Islet precursor cell (in vitro differentiated cells): ENCODE measurements at regions not wholly inside any gene's neighbourhood (a gene's known extent, or its start where the extent isn't known, plus 50 kb on each side); places are given as distances from the start of the nearest gene placed in this dataset.

Source experiments
- DNase-seq: peaks from one replicate; pipeline ENCODE4 v3.0.0-alpha.2; 2018

DNA sequence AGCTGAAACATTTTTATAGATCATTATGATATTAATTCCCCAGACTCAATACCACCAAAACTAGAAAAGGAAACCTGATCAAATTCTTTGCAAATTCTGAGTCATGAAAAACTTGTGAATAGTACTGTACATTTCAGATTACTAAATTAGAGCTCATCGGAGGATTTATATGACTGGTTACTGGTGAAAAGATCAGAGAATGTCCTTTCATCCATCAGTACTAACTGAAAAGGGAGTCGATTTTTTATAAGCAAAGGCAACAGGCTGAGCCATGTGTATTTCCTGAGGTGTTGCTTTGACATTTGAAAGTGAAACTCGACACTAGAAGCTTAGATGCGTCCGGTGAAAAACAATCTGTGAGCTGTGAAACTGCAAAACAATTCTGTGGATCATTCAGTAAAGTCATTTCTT lies 155.7 kb downstream of the TNFSF18 start:
- no peak for DNase-seq

DNA sequence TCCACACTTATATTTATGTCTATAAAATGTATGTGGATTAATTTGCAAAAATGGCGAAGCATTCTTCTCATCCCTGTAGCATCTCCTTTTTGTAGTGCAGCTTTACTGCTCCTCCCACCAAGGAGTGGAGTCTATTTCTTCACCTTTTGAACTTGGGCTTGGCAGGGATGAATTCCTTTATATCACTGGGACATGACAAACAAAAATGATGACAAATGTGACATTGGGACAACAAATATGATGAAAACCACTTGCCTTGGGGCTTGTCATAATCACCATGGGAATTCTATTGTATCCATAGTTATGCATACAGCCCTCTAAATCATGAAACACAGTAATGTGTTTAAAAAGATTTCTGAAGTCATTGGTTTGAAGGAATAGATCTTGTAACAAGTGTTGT lies 155.0 kb downstream of the TNFSF18 start:
- DNase-seq, result no peak

DNA sequence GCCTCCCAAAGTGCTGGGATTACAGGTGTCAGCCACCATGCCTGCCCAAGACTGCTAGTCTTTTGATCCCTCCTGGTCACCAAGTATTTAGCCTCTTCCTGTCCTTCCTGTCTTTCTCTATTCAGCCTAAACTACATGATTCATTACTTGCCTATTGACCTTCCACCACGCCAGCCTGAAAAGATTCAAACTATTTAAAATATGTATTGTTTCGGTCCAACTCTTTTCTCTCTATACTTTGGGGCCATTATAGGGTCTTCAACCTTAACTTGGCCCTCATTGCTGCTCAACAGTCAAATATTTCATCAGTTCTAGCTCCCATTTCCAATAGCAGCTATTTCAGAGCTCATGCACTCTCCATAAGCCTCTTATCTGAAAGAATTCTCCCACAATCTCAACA lies 153.0 kb downstream of the TNFSF18 start:
- DNase-seq, result no peak

DNA sequence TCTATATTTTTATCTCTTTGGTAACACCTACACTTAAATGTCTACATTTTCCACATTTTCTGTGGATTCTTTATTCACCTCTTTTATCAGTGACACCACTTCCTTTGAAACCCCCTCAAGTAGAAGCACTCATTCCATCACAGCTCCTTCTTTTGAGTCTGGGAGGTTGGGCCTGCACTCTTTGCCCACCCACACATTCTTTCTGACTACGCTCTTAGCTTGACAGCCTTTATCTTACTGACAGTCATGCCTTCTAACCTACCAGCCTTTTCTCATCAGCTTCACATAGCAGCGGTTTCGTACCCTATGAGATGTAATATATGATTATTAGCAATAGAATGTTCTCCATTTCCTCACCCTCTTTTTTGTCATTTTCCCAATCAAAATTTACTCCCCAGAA lies 151.9 kb downstream of the TNFSF18 start:
- DNase-seq, result no peak

- DNase-seq, result no peak
Measured at GRCh38 chr1:172900376-172900997, 150.3 kb downstream of the TNFSF18 start.

GRCh38 chr1:172902200-172902599 lies 148.5 kb downstream of the TNFSF18 start:
- DNase-seq, result no peak

- no peak for DNase-seq
Measured at GRCh38 chr1:172902861-172903381, 147.8 kb downstream of the TNFSF18 start.

DNA sequence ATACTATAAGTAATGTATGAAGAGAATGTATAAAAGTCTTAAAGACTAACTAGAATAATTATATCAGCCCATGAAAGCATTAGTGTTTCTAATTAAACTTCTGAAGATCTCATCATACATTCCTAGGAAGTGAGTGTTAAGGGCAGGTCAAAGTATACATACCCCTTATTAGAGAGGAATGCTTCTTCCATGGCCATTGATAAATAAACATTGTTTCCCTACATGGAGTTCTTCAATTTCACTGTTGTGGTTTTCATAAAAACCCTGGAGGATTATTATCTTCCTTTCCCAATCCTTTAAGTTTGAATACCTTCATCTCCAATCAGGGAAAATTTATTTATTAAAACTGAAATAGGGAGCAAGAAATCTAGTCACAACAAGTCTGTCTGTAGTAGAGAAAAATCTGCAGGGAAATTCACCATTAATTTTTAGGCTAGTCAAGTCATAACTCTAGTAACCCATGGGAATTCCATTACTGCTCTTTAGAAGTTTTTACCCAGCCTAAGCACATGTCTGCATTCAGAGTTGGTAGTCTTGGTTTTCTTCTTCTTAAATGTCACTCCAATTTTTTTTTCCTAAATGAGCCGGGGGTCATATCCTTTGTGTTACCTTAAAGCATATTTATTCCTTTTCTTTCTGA lies 147.0 kb downstream of the TNFSF18 start:
- no peak for DNase-seq

- DNase-seq, result no peak
Measured at GRCh38 chr1:172905452-172905851, 145.3 kb downstream of the TNFSF18 start.

DNA sequence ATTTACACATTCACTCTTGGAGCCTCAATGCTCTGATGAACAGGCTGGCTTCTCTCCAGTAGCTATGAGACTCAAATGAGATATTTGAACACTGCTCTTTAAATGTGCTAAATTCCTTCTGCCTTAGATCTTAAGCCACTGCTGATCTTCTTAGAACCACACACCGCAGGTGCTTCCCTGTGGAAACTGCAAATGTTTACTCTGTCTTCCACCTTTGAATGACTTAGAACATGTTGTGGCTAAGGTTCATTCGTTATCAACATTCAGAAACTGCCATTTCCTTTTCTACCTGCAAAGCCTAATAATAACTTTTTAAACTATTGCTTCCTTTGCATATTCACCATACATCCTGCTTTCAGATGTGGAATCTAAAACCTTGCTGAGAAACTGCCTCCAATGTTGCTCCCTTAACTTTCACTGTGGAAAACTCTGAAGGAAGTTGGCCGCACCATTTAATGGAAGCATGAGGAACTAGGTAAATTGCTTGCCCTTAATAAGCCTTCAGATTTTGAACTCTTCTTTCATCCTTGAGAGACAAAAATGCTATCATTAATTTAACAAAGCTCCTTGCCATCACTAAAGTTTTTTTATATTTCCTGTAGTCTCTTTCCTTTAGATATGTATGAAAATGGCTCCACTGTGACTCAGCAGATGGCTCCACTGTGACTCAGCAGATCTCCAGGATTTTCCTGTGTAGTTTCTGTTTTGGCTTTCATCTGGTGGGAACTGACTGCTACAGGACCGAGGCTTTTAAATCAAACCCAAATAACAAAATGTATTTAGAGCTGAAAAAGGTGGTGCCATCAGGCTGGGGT lies 143.8 kb downstream of the TNFSF18 start:
- no peak for DNase-seq

DNA sequence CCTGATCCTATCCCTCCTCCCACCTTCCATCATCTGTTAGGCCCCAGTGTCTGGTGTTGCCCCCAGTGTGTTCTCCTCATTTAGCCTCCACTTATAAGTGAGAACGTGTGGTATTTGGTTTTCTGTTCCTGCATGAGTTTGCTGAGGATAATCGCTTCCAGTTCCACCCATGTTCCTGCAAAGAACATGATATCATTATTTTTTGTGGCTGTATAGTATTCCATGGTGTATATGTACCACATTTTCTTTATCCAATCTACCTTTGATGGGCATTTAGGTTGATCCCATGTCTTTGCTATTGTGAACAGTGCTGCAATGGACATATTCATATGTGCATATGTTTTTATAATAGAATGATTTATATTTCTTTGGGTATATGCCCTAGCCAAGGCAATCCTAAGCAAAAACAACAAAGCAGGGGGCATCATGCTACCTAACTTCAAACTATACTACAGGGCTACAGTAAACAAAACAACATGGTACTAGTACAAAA lies 142.9 kb downstream of the TNFSF18 start:
- no peak for DNase-seq

GRCh38 chr1:172909606-172910326 lies 141.0 kb downstream of the TNFSF18 start:
- DNase-seq, result peak; percentile 56

GRCh38 chr1:172912765-172913260 lies 137.9 kb downstream of the TNFSF18 start:
- no peak for DNase-seq

DNA sequence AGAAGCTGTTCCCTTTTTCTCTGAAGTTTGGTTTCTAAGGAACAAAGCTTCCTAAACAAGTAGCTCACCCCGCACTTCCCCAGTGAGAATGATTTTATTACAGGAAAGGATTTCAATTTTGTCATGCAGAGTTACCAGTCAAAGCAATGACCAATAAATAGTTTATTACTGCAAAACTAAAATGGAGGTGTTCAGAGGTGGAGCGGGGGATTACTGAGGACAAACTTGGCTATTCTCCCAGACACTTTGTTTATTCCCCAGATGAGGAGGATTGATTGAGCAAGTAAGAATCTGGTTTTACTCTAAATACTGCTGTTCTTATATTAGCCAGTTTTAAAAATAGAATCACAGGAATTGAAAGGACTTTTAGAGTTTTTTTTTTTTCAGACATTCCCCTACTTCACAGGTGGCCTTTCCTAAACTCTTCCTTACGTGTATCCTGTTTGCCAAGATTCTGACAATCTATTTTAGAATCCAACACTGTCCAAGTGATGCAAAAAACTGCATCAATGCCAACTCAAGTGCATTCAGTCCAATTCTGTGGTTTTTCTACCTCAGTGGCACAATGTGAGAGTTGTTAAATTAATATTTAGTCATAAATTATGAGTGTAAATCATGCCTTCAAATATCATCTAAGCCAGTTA lies 136.1 kb downstream of the TNFSF18 start:
- DNase-seq, result no peak

GRCh38 chr1:172915271-172915670 lies 135.5 kb downstream of the TNFSF18 start:
- DNase-seq, result no peak

GRCh38 chr1:172916116-172916515 lies 134.6 kb downstream of the TNFSF18 start:
- no peak for DNase-seq

DNA sequence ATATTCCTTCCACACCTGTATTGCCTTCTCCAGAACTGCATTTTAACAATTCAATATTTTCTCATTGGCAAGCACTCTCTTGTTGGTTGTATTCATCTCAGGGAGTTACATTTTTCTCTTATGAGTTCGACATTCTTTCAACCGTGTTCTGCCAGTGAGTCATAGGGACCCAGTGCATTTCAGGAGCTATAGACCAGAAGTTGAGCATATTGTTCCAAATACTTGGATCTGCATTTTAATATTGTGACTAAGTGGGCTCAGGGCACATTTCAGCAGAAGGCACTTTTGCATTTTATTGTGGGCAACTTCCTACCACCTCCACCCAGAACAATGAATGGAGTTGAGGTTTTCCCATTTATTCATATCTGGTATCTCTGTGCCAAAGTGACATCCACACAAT lies 132.8 kb downstream of the TNFSF18 start:
- DNase-seq, result peak; percentile 69

- no peak for DNase-seq
Measured at GRCh38 chr1:172918478-172918877, 132.3 kb downstream of the TNFSF18 start.

DNA sequence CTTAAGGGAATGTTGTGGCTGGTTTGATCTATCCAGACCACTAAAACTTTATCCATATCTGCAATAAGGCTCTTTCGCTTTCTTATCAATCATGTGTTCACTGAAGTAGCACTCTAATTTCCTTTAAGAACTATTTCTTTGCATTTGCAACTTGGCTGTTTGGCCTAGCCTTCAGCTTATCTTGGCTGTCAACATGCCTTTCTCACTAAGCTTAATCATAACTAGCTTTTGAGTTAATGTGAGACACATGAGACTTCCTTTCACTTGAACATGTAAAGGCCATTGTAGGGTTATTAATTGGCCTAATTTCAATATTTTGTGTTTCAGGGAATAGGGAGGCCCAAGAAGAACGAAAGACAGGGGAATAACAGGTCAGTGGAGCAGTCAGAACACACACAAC lies 124.7 kb downstream of the TNFSF18 start:
- no peak for DNase-seq

DNA sequence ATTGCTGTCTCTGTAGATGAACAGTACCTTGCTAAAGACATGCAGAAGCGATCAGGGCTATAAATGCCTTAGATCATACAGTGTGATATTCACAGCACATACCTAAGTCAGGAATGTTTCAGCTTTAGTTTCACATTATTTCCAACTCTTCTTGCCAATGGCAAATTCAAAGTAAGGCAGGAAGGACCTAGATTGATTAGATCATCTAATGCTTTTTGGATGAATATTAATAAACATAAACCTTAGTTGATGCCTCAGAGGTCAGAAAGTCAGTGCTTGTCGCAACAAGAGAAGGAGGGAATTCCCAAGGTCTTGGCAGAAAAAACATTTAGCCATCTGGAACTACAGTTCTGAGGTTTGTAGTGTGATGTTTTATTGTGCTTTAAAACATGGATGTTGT lies 122.3 kb downstream of the TNFSF18 start:
- no peak for DNase-seq

DNA sequence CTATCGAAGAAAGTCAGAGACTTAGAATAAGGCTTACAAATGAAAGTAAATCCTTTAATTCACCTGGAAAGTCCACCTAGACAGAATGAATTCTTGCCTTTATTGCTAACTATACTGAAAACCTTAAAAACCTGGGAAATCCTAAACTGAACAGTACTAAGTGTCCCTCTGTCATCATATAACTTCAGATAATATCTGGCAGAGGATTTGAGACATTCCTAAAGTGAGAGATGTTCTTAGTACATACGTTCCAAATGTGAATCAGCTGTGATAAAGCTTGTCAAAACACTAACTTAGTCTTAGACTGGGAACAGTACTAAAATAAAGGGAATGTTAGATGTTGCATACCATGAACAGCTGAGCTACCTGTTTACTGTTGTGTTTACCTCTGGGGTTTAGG lies 121.7 kb downstream of the TNFSF18 start:
- DNase-seq, result no peak

DNA sequence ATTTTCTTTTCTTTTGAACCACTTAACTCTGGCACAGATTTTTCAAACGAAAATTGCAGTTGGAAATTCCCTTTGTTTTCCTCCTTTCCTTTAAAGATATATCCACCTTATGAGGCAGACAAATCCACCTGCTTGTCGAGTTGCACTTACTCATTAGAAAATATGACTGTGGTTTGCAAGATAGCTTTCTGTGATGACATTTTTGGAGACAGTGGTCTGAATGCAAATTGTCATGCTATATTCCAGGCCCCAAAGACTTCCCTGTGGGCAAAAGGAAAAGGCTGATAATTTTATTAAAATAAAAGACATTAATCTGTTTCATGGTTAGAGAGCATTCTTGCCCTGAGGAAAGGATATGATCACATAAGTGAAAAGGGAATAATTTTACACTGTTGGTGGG lies 120.6 kb downstream of the TNFSF18 start:
- DNase-seq, result no peak
